ENCODE measurements at regions not wholly inside any gene's neighbourhood (a gene's known extent, or its start where the extent isn't known, plus 50 kb on each side); places are given as distances from the start of the nearest gene placed in this dataset.

DNA sequence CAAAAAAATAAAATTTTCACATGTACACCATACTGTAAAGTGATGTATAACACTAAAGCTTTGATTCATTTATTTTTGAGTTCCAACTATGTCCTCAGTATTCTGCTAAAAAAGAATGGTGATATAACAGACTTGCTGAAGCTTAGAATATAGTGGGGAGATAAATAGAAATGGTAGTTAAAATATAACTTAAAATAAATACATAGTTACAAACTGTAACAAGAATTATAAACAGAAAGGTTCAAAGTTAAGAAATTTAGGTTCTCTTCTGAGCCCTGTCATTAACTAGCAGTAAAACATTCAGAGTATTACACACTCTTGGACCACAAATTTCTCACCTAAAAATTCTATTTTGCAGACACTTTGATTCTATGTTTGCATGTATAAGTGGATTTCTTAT lies 392.1 kb downstream of the ANXA1 start:
- no peak overlapping the region for H3K4me3 ChIP-seq (ENCODE audit: low read depth, low read length)
- TF ChIP-seq, protein P1, sequence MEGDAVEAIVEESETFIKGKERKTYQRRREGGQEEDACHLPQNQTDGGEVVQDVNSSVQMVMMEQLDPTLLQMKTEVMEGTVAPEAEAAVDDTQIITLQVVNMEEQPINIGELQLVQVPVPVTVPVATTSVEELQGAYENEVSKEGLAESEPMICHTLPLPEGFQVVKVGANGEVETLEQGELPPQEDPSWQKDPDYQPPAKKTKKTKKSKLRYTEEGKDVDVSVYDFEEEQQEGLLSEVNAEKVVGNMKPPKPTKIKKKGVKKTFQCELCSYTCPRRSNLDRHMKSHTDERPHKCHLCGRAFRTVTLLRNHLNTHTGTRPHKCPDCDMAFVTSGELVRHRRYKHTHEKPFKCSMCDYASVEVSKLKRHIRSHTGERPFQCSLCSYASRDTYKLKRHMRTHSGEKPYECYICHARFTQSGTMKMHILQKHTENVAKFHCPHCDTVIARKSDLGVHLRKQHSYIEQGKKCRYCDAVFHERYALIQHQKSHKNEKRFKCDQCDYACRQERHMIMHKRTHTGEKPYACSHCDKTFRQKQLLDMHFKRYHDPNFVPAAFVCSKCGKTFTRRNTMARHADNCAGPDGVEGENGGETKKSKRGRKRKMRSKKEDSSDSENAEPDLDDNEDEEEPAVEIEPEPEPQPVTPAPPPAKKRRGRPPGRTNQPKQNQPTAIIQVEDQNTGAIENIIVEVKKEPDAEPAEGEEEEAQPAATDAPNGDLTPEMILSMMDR (IDR thresholded peaks at IDR 0.05; ENCODE audit: borderline replicate concordance, insufficient read depth, low read depth, low read length), result no peak

DNA sequence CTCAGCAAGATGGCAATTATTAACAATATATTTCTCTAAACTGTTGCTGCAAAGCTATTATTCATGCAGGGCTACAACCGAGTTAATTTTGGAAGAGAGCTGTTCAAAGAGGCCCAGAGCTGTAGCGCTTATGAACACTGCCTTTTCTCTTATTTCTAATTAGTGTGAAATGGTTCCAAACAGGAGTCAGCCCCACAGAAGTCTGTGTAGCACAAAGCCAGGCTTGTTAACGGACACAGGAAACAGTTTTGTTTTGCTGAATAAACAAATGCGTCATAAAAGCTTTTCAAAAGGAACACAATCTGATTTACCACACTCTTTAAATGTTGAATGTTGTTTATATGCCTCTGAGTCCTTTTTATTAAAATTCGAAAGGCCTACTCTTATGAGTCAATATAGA lies 396.5 kb downstream of the ANXA1 start:
- no peak overlapping the region for H3K4me3 ChIP-seq (ENCODE audit: low read depth, low read length)
- TF ChIP-seq, protein P1 (IDR thresholded peaks at IDR 0.05; ENCODE audit: borderline replicate concordance, insufficient read depth, low read depth, low read length), result no peak

DNA sequence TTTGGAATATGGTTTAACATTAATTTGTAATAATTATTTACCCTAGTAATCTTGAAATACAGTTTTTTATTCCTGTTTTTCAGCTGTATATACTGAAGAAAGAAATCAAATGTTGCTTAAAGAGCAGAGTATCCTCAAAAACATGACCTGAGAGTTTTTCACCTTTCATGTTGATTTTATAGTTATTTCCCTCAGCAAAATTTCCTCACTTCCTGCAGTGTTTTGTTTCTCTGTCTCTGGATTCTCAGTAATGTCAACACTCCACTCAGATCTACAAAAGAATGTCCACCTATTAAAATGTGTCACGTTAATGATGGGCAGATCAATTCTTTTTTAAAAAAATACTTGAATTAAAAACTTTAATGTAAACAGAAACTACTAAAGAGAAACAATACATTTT lies 398.3 kb downstream of the ANXA1 start:
- H3K4me3 ChIP-seq (ENCODE audit: low read depth, low read length), result no peak overlapping the region
- TF ChIP-seq, protein P1 (IDR thresholded peaks at IDR 0.05; ENCODE audit: borderline replicate concordance, insufficient read depth, low read depth, low read length), result no peak

DNA sequence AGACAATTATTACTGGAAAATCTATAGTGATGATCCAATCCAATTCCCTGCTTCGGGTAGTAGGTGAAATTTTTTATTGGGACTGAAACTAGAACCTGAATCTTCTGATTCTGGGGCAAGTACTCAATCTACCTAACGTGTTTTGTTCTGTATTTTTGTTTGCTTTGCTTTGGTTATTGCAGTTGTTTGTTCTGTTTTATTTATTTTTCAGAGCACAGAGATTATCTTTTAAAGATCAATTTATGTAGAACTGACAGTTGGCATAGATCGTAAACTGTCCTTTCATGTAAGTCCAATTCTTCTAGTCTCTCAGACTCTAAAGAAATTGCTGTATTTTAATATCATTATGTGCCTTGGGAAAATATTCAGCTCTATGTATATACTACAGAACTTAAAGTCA lies 401.6 kb downstream of the ANXA1 start:
- TF ChIP-seq, protein P1 (IDR thresholded peaks at IDR 0.05; ENCODE audit: borderline replicate concordance, insufficient read depth, low read depth, low read length), result no peak
- H3K4me3 ChIP-seq (ENCODE audit: low read depth, low read length), result no peak overlapping the region

DNA sequence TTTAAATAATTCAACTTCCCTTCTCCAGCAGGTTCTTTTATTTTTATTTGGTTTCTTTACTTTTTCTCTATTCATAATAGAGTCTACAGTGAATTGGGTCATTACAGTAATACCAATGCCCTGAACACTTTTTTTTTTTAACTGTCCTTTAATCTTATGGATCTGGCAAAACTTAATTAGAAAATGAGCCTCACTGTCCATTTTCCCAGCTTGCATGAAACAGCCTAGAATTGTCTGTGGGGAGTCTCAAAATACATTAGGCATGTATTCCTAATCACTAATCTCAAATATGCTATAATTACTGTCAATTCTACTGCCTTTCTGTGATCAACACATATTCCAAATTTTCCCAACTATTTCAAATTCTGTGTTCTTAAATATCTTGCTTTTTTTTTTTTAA lies 406.8 kb downstream of the ANXA1 start:
- TF ChIP-seq, protein P1 (IDR thresholded peaks at IDR 0.05; ENCODE audit: borderline replicate concordance, insufficient read depth, low read depth, low read length), result no peak
- H3K4me3 ChIP-seq (ENCODE audit: low read depth, low read length), result no peak overlapping the region

DNA sequence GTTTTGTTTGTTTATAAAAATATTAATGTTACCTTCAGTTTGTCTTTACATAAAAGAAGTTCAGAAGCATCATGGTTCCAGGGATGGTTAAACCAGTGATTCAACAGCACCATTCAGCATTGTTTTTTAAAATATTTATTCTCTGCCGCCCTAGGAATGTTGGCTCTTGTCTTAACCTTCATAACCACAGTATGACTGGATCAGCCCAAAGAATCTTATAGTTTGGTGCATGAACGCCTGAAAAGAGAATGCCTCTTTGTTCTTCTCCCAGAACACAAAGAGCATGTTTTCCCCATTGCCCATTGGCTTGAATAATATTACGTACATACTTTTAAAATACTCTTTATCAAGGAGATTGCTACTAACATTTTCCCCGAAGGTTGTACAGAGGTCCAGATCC lies 413.4 kb downstream of the ANXA1 start:
- TF ChIP-seq, protein P1 (IDR thresholded peaks at IDR 0.05; ENCODE audit: borderline replicate concordance, insufficient read depth, low read depth, low read length), result no peak
- H3K4me3 ChIP-seq (ENCODE audit: low read depth, low read length), result no peak overlapping the region

DNA sequence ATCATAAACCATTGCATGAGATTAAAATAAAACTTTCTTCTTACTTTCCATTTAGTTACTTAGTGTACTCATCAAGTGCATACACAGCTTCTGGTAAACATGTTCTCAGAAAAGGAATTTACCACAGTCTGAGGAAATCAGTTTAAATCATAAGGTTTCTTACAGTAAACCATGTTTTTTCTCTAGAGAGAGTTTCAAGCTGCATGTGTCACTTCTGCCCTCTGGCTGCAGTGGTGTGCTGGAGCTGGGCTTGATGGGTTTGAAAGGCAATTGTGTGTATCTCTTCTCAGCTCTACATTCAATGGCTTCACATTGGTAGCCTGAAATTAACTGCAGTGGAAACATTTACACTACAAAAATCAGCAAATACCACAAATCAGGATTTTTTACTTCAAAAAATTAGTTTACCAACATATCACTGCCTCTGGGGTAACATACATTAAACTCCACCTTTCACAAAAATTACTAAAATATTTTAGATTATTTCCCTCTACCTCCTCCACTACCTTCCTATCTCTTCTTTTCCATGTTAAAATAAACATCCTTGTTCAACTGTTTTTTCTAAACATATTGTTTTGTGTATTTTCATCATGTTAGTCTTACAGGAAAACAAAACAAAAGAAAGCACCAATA lies 414.3 kb downstream of the ANXA1 start:
- TF ChIP-seq, protein P1 (IDR thresholded peaks at IDR 0.05; ENCODE audit: borderline replicate concordance, insufficient read depth, low read depth, low read length), result peak; percentile 24; the same call in 1 of the 2 replicates
- H3K4me3 ChIP-seq (ENCODE audit: low read depth, low read length), result no peak overlapping the region

All from GM12875 (cell line).